ENCODE measurements at regions not wholly inside any gene's neighbourhood (a gene's known extent, or its start where the extent isn't known, plus 50 kb on each side); places are given as distances from the start of the nearest gene placed in this dataset.
A peak's percentile ranks its signal among the peaks of the same experiment; 100 is the strongest.
"Not testable (repeated sequence)": the region's sequence is repeated elsewhere in the genome, so short reads cannot be mapped to it uniquely, and the experiment has no call there.

- no peak for DNase-seq (ENCODE audit: low read depth in 2 of 2)
Observed at GRCh38 chr4:128758314-128758922, 51.1 kb upstream of the JADE1 start.

DNA sequence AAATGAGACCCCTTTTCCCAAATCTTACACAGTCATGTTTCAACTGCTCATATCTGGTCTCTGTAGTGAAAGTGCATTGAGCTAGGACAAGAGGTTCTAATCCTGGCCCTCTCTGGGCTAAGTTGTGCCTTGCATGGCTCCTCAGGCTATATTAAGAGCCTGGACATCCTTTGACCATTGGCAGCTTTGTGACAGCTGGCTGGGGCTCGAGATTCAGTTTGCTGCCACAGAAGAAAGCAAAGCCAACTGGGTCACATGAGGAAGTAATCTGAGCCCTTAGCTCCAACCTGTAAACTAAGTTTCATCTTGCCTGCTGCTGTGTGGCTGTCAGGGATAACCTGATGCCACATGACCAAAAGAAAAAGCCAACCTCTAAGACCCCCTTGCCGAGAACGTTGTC, 51.8 kb upstream of the JADE1 start:
- DNase-seq (ENCODE audit: low read depth in 2 of 2): no peak

DNA sequence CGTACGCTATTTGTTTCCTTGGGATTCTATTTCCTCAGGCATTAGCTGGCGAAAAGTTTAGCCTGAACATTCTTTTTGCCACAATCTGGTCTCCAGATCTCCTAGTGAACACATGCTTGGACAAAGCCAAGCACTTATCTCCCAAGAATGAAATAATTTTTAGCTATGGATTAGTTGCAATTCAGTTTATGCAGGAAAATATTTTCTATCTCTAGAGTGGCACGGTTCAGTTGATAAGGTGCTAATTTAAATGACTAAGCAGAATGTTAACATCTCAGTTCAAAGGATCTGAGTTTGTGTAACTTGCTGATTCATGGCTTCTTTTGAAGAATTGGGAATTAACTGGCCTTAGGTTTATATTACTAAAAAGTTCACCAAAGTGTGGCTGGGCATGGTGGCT, 58.1 kb upstream of the JADE1 start:
- DNase-seq (ENCODE audit: low read depth in 2 of 2): no peak

DNA sequence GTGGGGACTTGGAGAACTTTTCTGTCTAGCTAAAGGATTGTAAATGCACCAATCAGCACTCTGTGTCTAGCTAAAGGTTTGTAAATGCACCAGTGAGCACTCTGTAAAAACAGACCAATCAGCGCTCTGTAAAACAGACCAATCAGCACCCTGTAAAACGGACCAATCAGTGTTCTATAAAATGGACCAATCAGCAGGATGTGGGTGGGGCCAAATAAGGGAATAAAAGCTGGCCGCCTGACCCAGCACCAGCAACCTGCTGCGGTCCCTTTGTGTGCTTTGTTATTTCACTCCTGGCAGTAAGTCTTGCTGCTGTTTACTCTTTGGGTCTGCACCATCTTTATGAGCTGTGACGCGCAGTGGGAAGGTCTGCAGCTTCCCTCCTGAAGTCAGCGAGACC, 67.8 kb upstream of the JADE1 start:
- DNase-seq (ENCODE audit: low read depth in 2 of 2): not testable (repeated sequence)

GRCh38 chr4:128737098-128737513, 72.4 kb upstream of the JADE1 start:
- no peak for DNase-seq (ENCODE audit: low read depth in 2 of 2)

- no peak for DNase-seq (ENCODE audit: low read depth in 2 of 2)
Observed at GRCh38 chr4:128735714-128736113, 73.8 kb upstream of the JADE1 start.

- no peak for DNase-seq (ENCODE audit: low read depth in 2 of 2)
Observed at GRCh38 chr4:128728190-128728589, 81.3 kb upstream of the JADE1 start.

DNA sequence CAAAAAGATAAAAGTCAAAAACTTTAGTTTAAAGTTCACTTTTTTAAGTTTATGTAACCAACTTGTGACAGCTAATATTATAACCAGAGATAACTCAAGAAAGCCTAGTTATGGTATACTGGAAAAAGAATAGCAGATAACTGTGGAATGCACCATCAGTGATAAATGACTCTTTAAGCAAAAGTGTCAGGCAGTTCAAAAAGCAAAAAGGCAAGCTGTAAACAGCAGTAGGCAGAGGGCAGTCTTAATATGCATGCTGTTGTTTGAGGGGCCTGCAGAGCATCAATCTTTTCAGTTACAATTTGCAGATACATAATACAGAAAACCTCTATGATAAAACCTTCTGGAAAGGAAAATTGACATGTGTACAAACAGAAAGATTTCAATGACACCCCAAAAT, 81.8 kb upstream of the JADE1 start:
- DNase-seq (ENCODE audit: low read depth in 2 of 2): no peak

- DNase-seq (ENCODE audit: low read depth in 2 of 2): no peak
Observed at GRCh38 chr4:128725405-128726055, 84.0 kb upstream of the JADE1 start.

DNA sequence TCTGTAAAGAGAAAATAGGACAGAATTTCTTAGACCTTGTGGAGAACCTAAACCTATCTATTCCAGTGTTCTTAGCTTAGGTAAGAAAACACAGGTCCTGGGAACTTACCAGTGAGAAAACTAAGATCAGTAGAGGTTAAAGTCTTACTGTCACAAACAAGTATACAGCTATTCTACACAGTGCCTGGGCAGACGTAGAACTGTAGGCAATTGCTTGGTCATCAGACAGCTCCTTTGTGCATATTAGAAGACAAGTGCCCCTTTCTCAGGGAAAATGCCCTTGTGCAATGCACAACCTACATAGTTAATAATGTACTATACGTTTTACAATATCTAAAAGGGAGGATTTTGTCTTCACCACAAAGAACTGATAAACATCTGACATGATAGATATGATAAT, 86.6 kb upstream of the JADE1 start:
- DNase-seq (ENCODE audit: low read depth in 2 of 2): no peak

- no peak for DNase-seq (ENCODE audit: low read depth in 2 of 2)
Observed at GRCh38 chr4:128721896-128722295, 87.6 kb upstream of the JADE1 start.

GRCh38 chr4:128720270-128720669, 89.2 kb upstream of the JADE1 start:
- no peak for DNase-seq (ENCODE audit: low read depth in 2 of 2)

DNA sequence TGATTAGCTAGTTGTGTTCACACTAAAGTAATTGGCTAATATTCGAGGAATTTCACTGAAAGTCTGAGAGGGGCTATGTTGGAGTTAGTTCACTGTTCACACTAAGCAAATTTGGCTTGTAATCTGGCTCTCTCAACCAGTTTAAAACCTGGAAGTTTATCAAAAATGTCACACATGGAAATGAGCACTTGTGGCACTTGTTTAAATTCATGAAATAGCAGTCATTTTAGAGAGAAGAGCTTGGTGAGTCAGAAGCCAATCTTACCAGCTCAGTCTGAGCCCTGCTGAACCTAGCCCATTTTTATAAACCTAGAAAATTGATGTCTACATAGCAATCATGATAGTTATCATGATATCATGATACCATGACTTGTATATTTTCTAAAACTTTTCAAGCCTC, 90.7 kb upstream of the JADE1 start:
- no peak for DNase-seq (ENCODE audit: low read depth in 2 of 2)

DNA sequence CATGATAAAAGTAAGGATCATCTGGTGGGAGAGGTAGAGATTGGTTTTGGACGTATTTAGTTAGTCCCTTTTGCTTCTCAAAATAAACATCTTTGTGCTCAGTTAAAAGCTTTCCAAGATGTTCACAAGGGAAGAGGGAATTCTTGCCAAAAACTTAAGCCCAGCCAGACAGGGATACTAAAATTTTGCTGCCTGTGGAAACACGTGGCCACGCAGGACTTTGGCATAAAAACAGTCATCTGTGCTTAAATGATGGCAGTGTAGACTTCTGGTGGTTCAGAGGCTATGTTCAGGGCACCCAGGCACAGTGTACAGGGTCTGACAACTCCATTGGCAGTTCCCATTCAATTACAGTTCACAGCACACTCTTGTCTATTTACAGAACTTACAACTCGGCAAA, 93.2 kb upstream of the JADE1 start:
- no peak for DNase-seq (ENCODE audit: low read depth in 2 of 2)

DNA sequence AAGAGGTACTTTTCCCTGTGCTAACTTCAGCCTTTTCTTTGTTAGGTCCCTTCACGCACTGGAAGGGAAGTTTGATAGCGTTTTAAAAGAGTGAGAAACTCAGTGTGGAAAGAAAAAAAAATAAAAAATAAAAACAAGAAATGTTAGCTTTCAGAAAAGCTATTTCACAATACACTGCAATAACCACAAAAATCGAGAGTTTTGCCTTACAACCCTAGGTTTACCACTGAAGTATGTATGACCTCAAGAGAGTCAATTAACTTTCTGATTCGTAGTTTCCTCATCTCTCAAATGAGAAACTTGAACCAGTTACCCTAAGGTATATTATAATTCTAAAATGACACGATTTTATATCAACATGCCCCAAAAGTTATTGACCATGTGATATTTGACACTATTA, 93.9 kb upstream of the JADE1 start:
- no peak for DNase-seq (ENCODE audit: low read depth in 2 of 2)

- DNase-seq (ENCODE audit: low read depth in 2 of 2): no peak
Observed at GRCh38 chr4:128711361-128711760, 98.1 kb upstream of the JADE1 start.

GRCh38 chr4:128709268-128709667, 100.2 kb upstream of the JADE1 start:
- DNase-seq (ENCODE audit: low read depth in 2 of 2): peak in 1 of 2 donors; percentile 8

GRCh38 chr4:128707864-128708263, 101.6 kb upstream of the JADE1 start:
- DNase-seq (ENCODE audit: low read depth in 2 of 2): no peak

- no peak for DNase-seq (ENCODE audit: low read depth in 2 of 2)
Observed at GRCh38 chr4:128703948-128704347, 105.6 kb upstream of the JADE1 start.

GRCh38 chr4:128700659-128701350, 108.7 kb upstream of the JADE1 start:
- no peak for DNase-seq (ENCODE audit: low read depth in 2 of 2)

- no peak for DNase-seq (ENCODE audit: low read depth in 2 of 2)
Observed at GRCh38 chr4:128698386-128698785, 111.1 kb upstream of the JADE1 start.

DNA sequence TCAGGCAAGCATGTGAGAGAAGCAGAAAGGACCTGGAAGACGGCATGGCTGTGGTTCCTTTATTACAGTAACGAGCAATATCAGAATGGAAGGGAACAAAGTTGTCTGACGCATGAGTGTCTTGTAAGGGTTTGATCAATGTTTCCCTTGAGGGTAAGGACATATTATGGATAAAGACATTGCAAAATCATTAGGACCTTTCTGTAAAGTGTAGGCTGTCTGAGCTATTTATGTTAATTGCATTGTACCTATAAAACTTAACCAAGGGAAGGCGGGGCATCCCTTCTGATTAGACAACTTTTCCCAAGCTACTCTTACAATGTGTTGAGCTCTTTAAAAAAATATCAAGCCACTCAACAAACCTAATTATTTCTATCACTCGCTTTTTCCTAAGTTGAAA, 112.2 kb upstream of the JADE1 start:
- DNase-seq (ENCODE audit: low read depth in 2 of 2): no peak

DNA sequence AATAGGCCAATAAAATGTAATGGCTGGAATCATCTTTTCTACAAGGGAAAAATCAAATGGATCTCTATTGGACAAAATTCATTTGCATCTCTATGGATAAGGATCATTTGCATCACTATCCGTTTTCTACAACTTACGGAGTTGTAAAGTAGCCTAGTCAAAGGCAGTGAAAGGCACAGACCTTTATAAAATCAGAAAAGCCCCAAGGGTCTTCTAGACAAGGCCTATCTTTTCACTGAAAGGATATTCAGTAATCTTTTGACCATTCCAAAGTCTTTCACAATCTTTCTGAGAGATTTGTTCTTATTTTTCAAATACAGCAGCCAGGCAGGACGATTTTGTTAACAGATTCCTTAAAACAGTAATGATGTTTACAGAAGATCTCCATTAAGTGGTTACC, 119.5 kb upstream of the JADE1 start:
- DNase-seq (ENCODE audit: low read depth in 2 of 2): no peak

All from dermis microvascular lymphatic vessel endothelial cell (primary cell).